IPS-18a (cell line): ENCODE measurements at regions not wholly inside any gene's neighbourhood (a gene's known extent, or its start where the extent isn't known, plus 50 kb on each side); places are given as distances from the start of the nearest gene placed in this dataset.

Experiments used
- H3K27ac ChIP-seq: one replicate; pipeline ENCODE4 v1.5.1; 2013; ENCODE audit warnings: low read length
- H3K27me3 ChIP-seq: one replicate; pipeline ENCODE4 v1.6.1; 2013; ENCODE audit warnings: mild to moderate bottlenecking, low read length; ENCODE audit not compliant: control insufficient read depth, insufficient read depth
- H3K36me3 ChIP-seq: one replicate; pipeline ENCODE4 v1.6.1; 2013; ENCODE audit warnings: low read depth, low read length; ENCODE audit not compliant: control insufficient read depth
- H3K4me1 ChIP-seq: one replicate; pipeline ENCODE4 v1.6.1; 2013; ENCODE audit warnings: low read depth, low read length; ENCODE audit not compliant: control insufficient read depth
- H3K4me3 ChIP-seq: one replicate; pipeline ENCODE4 v1.5.1; 2013; ENCODE audit warnings: low read length
- H3K9ac ChIP-seq: one replicate; pipeline ENCODE4 v1.6.1; 2013; ENCODE audit warnings: mild to moderate bottlenecking, low read length, moderate library complexity
- H3K9me3 ChIP-seq: one replicate; pipeline ENCODE4 v1.6.1; 2013; ENCODE audit warnings: low read depth, low read length; ENCODE audit not compliant: control insufficient read depth

- no peak overlapping the region for H3K27ac ChIP-seq
- no peaks in the 10 kb centered on the region for H3K9me3 ChIP-seq
- no peak overlapping the region for H3K4me3 ChIP-seq
- H3K27me3 ChIP-seq = no peaks in the 10 kb centered on the region
- no peak overlapping the region for H3K9ac ChIP-seq
- H3K4me1 ChIP-seq = no peaks in the 10 kb centered on the region
- no peaks in the 10 kb centered on the region for H3K36me3 ChIP-seq
Observed at GRCh38 chr10:53700278-53700677, 927.7 kb upstream of the MBL2 start.

- Histone ChIP-seq H3K27me3 (no peaks in the 10 kb centered on the region), H3K9ac (no peak overlapping the region), H3K9me3 (no peaks in the 10 kb centered on the region), H3K27ac (no peak overlapping the region), H3K36me3 (no peaks in the 10 kb centered on the region), H3K4me3 (no peak overlapping the region), H3K4me1 (no peaks in the 10 kb centered on the region)
Observed at GRCh38 chr10:53699684-53700083, 927.1 kb upstream of the MBL2 start.

DNA sequence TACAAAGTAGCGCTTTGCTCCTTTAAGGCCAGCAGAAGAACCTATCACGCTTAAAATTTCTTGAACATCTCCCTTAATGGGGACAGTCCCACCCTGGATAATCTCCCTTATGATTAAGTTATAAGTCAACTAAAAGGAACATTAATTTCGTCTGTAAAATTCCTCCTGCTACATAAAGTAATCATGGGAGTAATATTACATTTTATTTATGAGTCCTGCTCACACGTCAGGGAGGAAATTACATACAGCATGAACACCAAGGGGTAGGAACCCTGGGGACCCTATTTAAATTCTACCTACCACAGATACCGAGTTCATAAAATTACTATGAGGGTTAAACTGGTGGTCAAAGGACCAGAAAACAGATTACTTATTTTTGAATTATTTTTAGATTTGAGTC lies 926.6 kb upstream of the MBL2 start:
- Histone ChIP-seq H3K9ac (no peak overlapping the region), H3K27ac (no peak overlapping the region), H3K4me1 (no peaks in the 10 kb centered on the region), H3K27me3 (no peaks in the 10 kb centered on the region), H3K36me3 (no peaks in the 10 kb centered on the region), H3K4me3 (no peak overlapping the region), H3K9me3 (no peaks in the 10 kb centered on the region)

DNA sequence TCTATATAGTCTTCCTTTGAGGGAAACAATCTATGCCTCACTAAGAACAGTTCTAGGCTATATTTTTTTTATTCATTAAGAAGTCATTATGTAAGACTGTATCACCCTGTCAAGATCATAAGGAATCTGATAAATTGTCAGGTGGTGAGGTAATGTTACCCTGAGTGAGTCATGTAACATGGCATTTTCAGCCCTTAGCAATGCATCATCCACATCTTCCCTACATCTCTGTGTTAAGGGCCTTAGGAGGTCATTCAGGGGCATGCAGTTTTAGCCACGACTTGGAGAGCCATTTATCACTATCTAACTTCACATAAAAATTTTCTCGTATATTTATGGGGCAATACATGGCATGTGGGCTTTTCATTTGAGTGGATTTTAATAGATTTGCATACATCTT lies 924.5 kb upstream of the MBL2 start:
- Histone ChIP-seq H3K4me3 (no peak overlapping the region), H3K4me1 (no peaks in the 10 kb centered on the region), H3K27me3 (no peaks in the 10 kb centered on the region), H3K9ac (no peak overlapping the region), H3K9me3 (no peaks in the 10 kb centered on the region), H3K36me3 (no peaks in the 10 kb centered on the region), H3K27ac (no peak overlapping the region)

- Histone ChIP-seq H3K36me3 (no peaks in the 10 kb centered on the region), H3K9me3 (no peaks in the 10 kb centered on the region), H3K4me3 (no peak overlapping the region), H3K27me3 (no peaks in the 10 kb centered on the region), H3K4me1 (no peaks in the 10 kb centered on the region), H3K27ac (no peak overlapping the region), H3K9ac (no peak overlapping the region)
Observed at GRCh38 chr10:53690524-53691240, 918.1 kb upstream of the MBL2 start.

DNA sequence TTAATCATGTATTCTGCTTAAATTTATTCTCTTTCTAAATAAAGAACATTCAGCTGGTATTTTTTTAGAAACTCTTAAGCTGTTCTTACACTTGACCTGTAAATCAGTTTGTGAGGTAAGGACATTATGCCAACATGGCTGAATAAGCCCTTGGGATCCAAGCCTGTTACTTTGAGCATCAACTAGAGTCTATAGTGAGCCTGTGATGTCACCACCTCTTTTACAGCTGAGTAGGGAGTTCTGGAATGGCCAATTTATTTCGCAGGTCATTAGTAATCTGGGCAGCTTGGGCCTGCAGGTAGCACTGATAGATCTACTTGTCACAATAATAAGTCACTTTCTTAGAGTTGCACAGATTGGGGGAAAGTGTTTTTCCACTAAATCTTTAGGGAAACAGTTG lies 915.2 kb upstream of the MBL2 start:
- no peak overlapping the region for H3K27ac ChIP-seq
- no peaks in the 10 kb centered on the region for H3K36me3 ChIP-seq
- H3K27me3 ChIP-seq = no peaks in the 10 kb centered on the region
- no peaks in the 10 kb centered on the region for H3K4me1 ChIP-seq
- no peak overlapping the region for H3K4me3 ChIP-seq
- H3K9ac ChIP-seq = no peak overlapping the region
- no peaks in the 10 kb centered on the region for H3K9me3 ChIP-seq

GRCh38 chr10:53682885-53683284 lies 910.3 kb upstream of the MBL2 start:
- no peaks in the 10 kb centered on the region for H3K36me3 ChIP-seq
- no peak overlapping the region for H3K9ac ChIP-seq
- H3K27me3 ChIP-seq = no peaks in the 10 kb centered on the region
- H3K4me1 ChIP-seq = peaks cover 5% of the 10 kb centered on the region
- H3K4me3 ChIP-seq = no peak overlapping the region
- H3K27ac ChIP-seq = no peak overlapping the region
- no peaks in the 10 kb centered on the region for H3K9me3 ChIP-seq

DNA sequence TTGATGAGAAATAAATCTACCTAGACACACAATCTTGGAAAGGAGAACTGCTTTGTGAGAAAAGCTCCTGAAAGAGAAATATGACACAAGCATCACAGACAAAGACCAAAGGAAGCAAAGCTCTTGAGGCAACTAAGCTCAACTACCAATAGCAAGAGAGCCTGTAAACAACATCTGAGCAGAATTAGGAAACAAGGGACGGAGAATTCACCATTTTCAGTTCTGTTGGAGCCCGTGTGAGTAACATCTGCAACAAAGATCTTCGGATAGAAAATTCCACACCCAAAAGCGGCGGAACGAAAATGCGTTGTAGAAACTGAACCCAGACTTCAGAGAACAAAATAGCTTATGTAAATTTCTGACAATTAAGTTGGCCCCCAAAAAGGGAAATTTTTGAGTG lies 909.9 kb upstream of the MBL2 start:
- Histone ChIP-seq H3K4me1 (peaks cover 6% of the 10 kb centered on the region), H3K4me3 (no peak overlapping the region), H3K9ac (no peak overlapping the region), H3K27ac (no peak overlapping the region), H3K27me3 (no peaks in the 10 kb centered on the region), H3K9me3 (no peaks in the 10 kb centered on the region), H3K36me3 (no peaks in the 10 kb centered on the region)

- Histone ChIP-seq H3K9me3 (no peaks in the 10 kb centered on the region), H3K9ac (no peak overlapping the region), H3K4me3 (no peak overlapping the region), H3K36me3 (no peaks in the 10 kb centered on the region), H3K4me1 (peaks cover 6% of the 10 kb centered on the region), H3K27me3 (no peaks in the 10 kb centered on the region), H3K27ac (no peak overlapping the region)
Observed at GRCh38 chr10:53679666-53680065, 907.1 kb upstream of the MBL2 start.

GRCh38 chr10:53675177-53675576 lies 902.6 kb upstream of the MBL2 start:
- H3K36me3 ChIP-seq = no peaks in the 10 kb centered on the region
- H3K9ac ChIP-seq = no peak overlapping the region
- no peak overlapping the region for H3K27ac ChIP-seq
- peaks cover 4% of the 10 kb centered on the region for H3K9me3 ChIP-seq
- peaks cover 6% of the 10 kb centered on the region for H3K4me1 ChIP-seq
- H3K27me3 ChIP-seq = no peaks in the 10 kb centered on the region
- no peak overlapping the region for H3K4me3 ChIP-seq

- Histone ChIP-seq H3K4me3 (no peak overlapping the region), H3K9me3 (peaks cover 16% of the 10 kb centered on the region), H3K4me1 (peaks cover 8% of the 10 kb centered on the region), H3K27ac (no peak overlapping the region), H3K27me3 (no peaks in the 10 kb centered on the region), H3K36me3 (no peaks in the 10 kb centered on the region), H3K9ac (no peak overlapping the region)
Observed at GRCh38 chr10:53667063-53667462, 894.5 kb upstream of the MBL2 start.

GRCh38 chr10:53664282-53665019 lies 891.9 kb upstream of the MBL2 start:
- Histone ChIP-seq H3K9me3 (peaks cover 6% of the 10 kb centered on the region), H3K27ac (no peak overlapping the region), H3K36me3 (no peaks in the 10 kb centered on the region), H3K4me1 (peaks cover 8% of the 10 kb centered on the region), H3K4me3 (no peak overlapping the region), H3K9ac (no peak overlapping the region), H3K27me3 (no peaks in the 10 kb centered on the region)
